H1 (cell line): ENCODE measurements at regions not wholly inside any gene's neighbourhood (a gene's known extent, or its start where the extent isn't known, plus 50 kb on each side); places are given as distances from the start of the nearest gene placed in this dataset.

ENCODE experiments used
- CTCF ChIA-PET: fragments of 300-600 bp; sonication (Branson Sonifier 250); formaldehyde crosslinking; loops from one replicate; lab custom pipeline; 2021; ENCODE audit not compliant: partially characterized antibody; lab: Charles Lee
- POLR2A ChIA-PET: fragments of 300-600 bp; sonication (Branson Sonifier 250); formaldehyde crosslinking; loops from one replicate; lab custom pipeline; 2021; ENCODE audit warnings: inconsistent platforms; ENCODE audit not compliant: partially characterized antibody; lab: Charles Lee
- DNase-seq, 2 experiments: peaks; one replicate each; pipeline versions ENCODE4 v3.0.0 to v3.0.0-alpha.2; 2010 to 2022; ENCODE audit warnings: low spot score in 2 of 2, low read depth in 1 of 2, mixed read lengths in 1 of 2
- FAIRE-seq: peaks from 2 replicates; lab custom pipeline; 2011; peaks lifted over from hg19 to GRCh38; lab: Jason Lieb, UNC
- H2AFZ ChIP-seq: 2 replicates; pipeline ENCODE4 v1.8.1; 2012; ENCODE audit warnings: low read length, inconsistent platforms
- H2AK5ac ChIP-seq: 2 replicates; pipeline ENCODE4 v1.6.1; 2013; ENCODE audit warnings: low read depth, low read length
- H2BK120ac ChIP-seq: replicated peaks from 2 replicates; pipeline ENCODE3; 2013; ENCODE audit warnings: low read depth, low read length, inconsistent platforms
- H2BK12ac ChIP-seq: 2 replicates; pipeline ENCODE4 v1.6.1; 2013; ENCODE audit warnings: low read depth, low read length
- H2BK15ac ChIP-seq: 2 replicates; pipeline ENCODE4 v1.6.1; 2013; ENCODE audit warnings: low read length
- H2BK20ac ChIP-seq: 2 replicates; pipeline ENCODE4 v1.6.1; 2013; ENCODE audit warnings: low read length
- H2BK5ac ChIP-seq: 2 replicates; pipeline ENCODE4 v1.6.1; 2013; ENCODE audit warnings: low read depth, low read length
- H3K14ac ChIP-seq: 2 replicates; pipeline ENCODE4 v1.6.1; 2013; ENCODE audit warnings: inconsistent platforms; ENCODE audit not compliant: insufficient read length
- H3K18ac ChIP-seq: 2 replicates; pipeline ENCODE4 v1.6.1; 2013; ENCODE audit warnings: low read length; ENCODE audit errors: extremely low read depth
- H3K23ac ChIP-seq: 2 replicates; pipeline ENCODE4 v1.6.1; 2013; ENCODE audit warnings: inconsistent platforms; ENCODE audit not compliant: insufficient read length
- H3K23me2 ChIP-seq: 2 replicates; pipeline ENCODE4 v1.6.1; 2013; ENCODE audit warnings: low read depth, low read length
- H3K27ac ChIP-seq: 2 replicates; pipeline ENCODE4 v1.6.1; 2011; ENCODE audit warnings: low read depth, low read length, inconsistent platforms
- H3K27me3 ChIP-seq, 4 experiments: replicated peaks in 1 of 4; 1 replicate in 1 of 4; 2 replicates in 3 of 4; pipeline versions ENCODE4 v1.6.1 to v1.8.1; 2011 to 2013; ENCODE audit warnings: low read length in 3 of 4, mild to moderate bottlenecking in 3 of 4, inconsistent platforms in 2 of 4, mixed read lengths in 2 of 4, moderate library complexity in 1 of 4; ENCODE audit not compliant: control insufficient read depth in 3 of 4, insufficient read depth in 3 of 4; ENCODE audit errors: extremely low read depth in 1 of 4
- H3K36me3 ChIP-seq, 4 experiments: 2 replicates each; pipeline versions ENCODE4 v1.6.1 to v1.8.1; 2011 to 2013; ENCODE audit warnings: mild to moderate bottlenecking in 4 of 4, low read length in 3 of 4, moderate library complexity in 2 of 4, control low read depth in 1 of 4, inconsistent platforms in 1 of 4; ENCODE audit not compliant: insufficient read depth in 4 of 4, control insufficient read depth in 2 of 4
- H3K4ac ChIP-seq: replicated peaks from 2 replicates; pipeline ENCODE3; 2013; ENCODE audit warnings: low read length, low read depth, mixed read lengths, inconsistent platforms; ENCODE audit not compliant: insufficient read length
- H3K4me1 ChIP-seq, 4 experiments: replicated peaks in 1 of 4; 1 replicate in 1 of 4; 2 replicates in 3 of 4; pipeline versions ENCODE4 v1.6.1 to v1.8.1; 2011 to 2013; ENCODE audit warnings: low read length in 3 of 4, inconsistent platforms in 2 of 4, mixed read lengths in 1 of 4; ENCODE audit not compliant: insufficient read depth in 4 of 4, control insufficient read depth in 3 of 4
- H3K4me2 ChIP-seq, 2 experiments: 2 replicates each; pipeline versions ENCODE4 v1.6.1 to v1.8.1; 2011 to 2013; ENCODE audit warnings: low read depth in 2 of 2, low read length in 2 of 2, control low read depth in 1 of 2, inconsistent platforms in 1 of 2, mild to moderate bottlenecking in 1 of 2; ENCODE audit not compliant: insufficient read depth in 1 of 2
- H3K4me3 ChIP-seq, 4 experiments: fragments of 200-600, 300-600 bp in 1 of 4; sonication (generic), shearing (Covaris generic), sonication (Bioruptor Twin) in 1 of 4; 2 replicates each; pipeline versions ENCODE4 v1.5.1 to v1.8.1; 2011 to 2016; ENCODE audit warnings: low read length in 4 of 4, low read depth in 3 of 4, control low read depth in 2 of 4, inconsistent platforms in 2 of 4, mild to moderate bottlenecking in 2 of 4, mixed read lengths in 1 of 4, moderate library complexity in 1 of 4; ENCODE audit not compliant: insufficient read depth in 2 of 4; ENCODE audit errors: extremely low read depth in 1 of 4
- H3K56ac ChIP-seq: replicated peaks from 2 replicates; pipeline ENCODE3; 2013; ENCODE audit warnings: low read depth, mild to moderate bottlenecking, mixed read lengths, low read length, inconsistent platforms; ENCODE audit not compliant: insufficient read length
- H3K79me1 ChIP-seq: 2 replicates; pipeline ENCODE4 v1.6.1; 2013; ENCODE audit warnings: low read depth, low read length, control low read depth
- H3K79me2 ChIP-seq, 2 experiments: 2 replicates each; pipeline versions ENCODE4 v1.6.1 to v1.8.1; 2012 to 2013; ENCODE audit warnings: low read length in 2 of 2, mild to moderate bottlenecking in 2 of 2, inconsistent platforms in 1 of 2; ENCODE audit not compliant: insufficient read depth in 2 of 2, control insufficient read depth in 1 of 2
- H3K9ac ChIP-seq, 4 experiments: replicated peaks in 1 of 4; 1 replicate in 1 of 4; 2 replicates in 3 of 4; pipeline versions ENCODE4 v1.6.1 to v1.8.1; 2011 to 2013; ENCODE audit warnings: low read depth in 3 of 4, low read length in 3 of 4, control low read depth in 2 of 4, mild to moderate bottlenecking in 2 of 4, moderate library complexity in 2 of 4, inconsistent platforms in 1 of 4; ENCODE audit errors: extremely low read depth in 1 of 4
- H3K9me3 ChIP-seq, 2 experiments: 2 replicates each; pipeline versions ENCODE4 v1.6.1 to v1.8.1; 2012 to 2013; ENCODE audit warnings: mild to moderate bottlenecking in 2 of 2, moderate library complexity in 2 of 2, control low read depth in 1 of 2, inconsistent platforms in 1 of 2, low read depth in 1 of 2, low read length in 1 of 2, mixed read lengths in 1 of 2; ENCODE audit not compliant: insufficient read depth in 2 of 2
- H4K20me1 ChIP-seq, 2 experiments: replicated peaks in 1 of 2; 2 replicates each; pipeline versions ENCODE3 to v1.8.1; 2011 to 2013; ENCODE audit warnings: inconsistent platforms in 2 of 2, low read length in 2 of 2, mild to moderate bottlenecking in 1 of 2; ENCODE audit not compliant: insufficient read depth in 2 of 2, control insufficient read depth in 1 of 2
- H4K5ac ChIP-seq: 2 replicates; pipeline ENCODE4 v1.6.1; 2013; ENCODE audit warnings: low read length, low read depth, mixed read lengths, inconsistent platforms; ENCODE audit not compliant: insufficient read length
- H4K8ac ChIP-seq: 2 replicates; pipeline ENCODE4 v1.8.0; 2013; ENCODE audit warnings: mild to moderate bottlenecking, moderate library complexity, low read length, inconsistent platforms; ENCODE audit not compliant: insufficient read depth; ENCODE audit errors: extremely low read depth
- H4K91ac ChIP-seq: replicated peaks from 2 replicates; pipeline ENCODE3; 2013; ENCODE audit warnings: low read length, mixed read lengths, inconsistent platforms; ENCODE audit not compliant: insufficient read length
- CREB1 ChIP-seq: IDR thresholded peaks from 2 replicates; pipeline ENCODE4 v1.6.1; 2012; ENCODE audit warnings: inconsistent platforms
- KDM5A ChIP-seq: fragments of 200-600 bp; IDR thresholded peaks from 2 replicates; pipeline ENCODE4 v1.7.1; 2012; ENCODE audit warnings: mild to moderate bottlenecking, low read length, inconsistent platforms, mixed read lengths
- POLR2A ChIP-seq, 2 experiments: IDR thresholded peaks; 1 replicate in 1 of 2; 2 replicates in 1 of 2; pipeline ENCODE4 v1.6.1; 2011; ENCODE audit warnings: low read depth in 2 of 2, low read length in 2 of 2, mild to moderate bottlenecking in 2 of 2; ENCODE audit errors: control extremely low read depth in 1 of 2
- WGBS, 2 experiments: shearing (Covaris generic) in 1 of 2; methylation state at CpG; one replicate each; pipeline versions ENCODE4 v1.1.6 to v1.1.7; 2013 to 2015; ENCODE audit warnings: low lambda C conversion rate in 2 of 2, mixed read lengths in 2 of 2, inconsistent platforms in 1 of 2, low coverage in 1 of 2, missing lambda C conversion rate in 1 of 2; ENCODE audit not compliant: insufficient replicate concordance in 2 of 2, insufficient coverage in 1 of 2, insufficient read length in 1 of 2; ENCODE audit errors: extremely low coverage in 1 of 2, missing lambda C conversion rate in 1 of 2; 5-methylcytosine and 5-hydroxymethylcytosine counted together

- peaks cover 2% of the 10 kb centered on the region; the same call in 1 of the 2 replicates for H3K23me2 ChIP-seq
- H3K18ac ChIP-seq = no peak overlapping the region
- H3K79me1 ChIP-seq = no peaks in the 10 kb centered on the region; the same call in 1 of the 2 replicates
- H4K8ac ChIP-seq = no peak overlapping the region
- H3K4me1 ChIP-seq = no peaks in the 10 kb centered on the region; a peak in 1 of 7 replicates
- no peak overlapping the region for H2BK5ac ChIP-seq
- no peaks in the 10 kb centered on the region for H4K20me1 ChIP-seq
- H3K4me2 ChIP-seq = no peak overlapping the region
- no peak for DNase-seq
- FAIRE-seq = no peak
- H2BK20ac ChIP-seq = no peak overlapping the region
- H3K79me2 ChIP-seq = no peaks in the 10 kb centered on the region
- POLR2A ChIA-PET = no interaction called here
- H3K27ac ChIP-seq = no peak overlapping the region
- no peak overlapping the region for H2AK5ac ChIP-seq
- H3K9me3 ChIP-seq = no peaks in the 10 kb centered on the region
- WGBS, 2 experiments = 59% methylated on average over 4 of the region's 4 CpGs; no CpG with 5 or more reads in 1 of the 2 experiments
- H2BK15ac ChIP-seq = no peak overlapping the region
- no peak overlapping the region for H3K4ac ChIP-seq
- TF ChIP-seq POLR2A (IDR thresholded peaks at IDR 0.05; ENCODE audit: control extremely low read depth in 1 of 2, low read depth in 2 of 2, low read length in 2 of 2) (no peak), CREB1 (no peak), KDM5A (no peak)
- H3K36me3 ChIP-seq = no peaks in the 10 kb centered on the region
- H4K91ac ChIP-seq = no peak overlapping the region
- H3K56ac ChIP-seq = no peak overlapping the region
- H2AFZ ChIP-seq = no peak overlapping the region
- no peak overlapping the region for H3K14ac ChIP-seq
- CTCF ChIA-PET = interaction anchor here (1.2 kb wide), 1 partner anchor 46 kb away, joined by 3 read pairs; no protein-coding TSS in a partner anchor
- H2BK12ac ChIP-seq = no peak overlapping the region
- no peak overlapping the region for H4K5ac ChIP-seq
- no peak overlapping the region for H3K9ac ChIP-seq
- H3K27me3 ChIP-seq = no peaks in the 10 kb centered on the region; a peak in 1 of 7 replicates
- no peak overlapping the region for H3K4me3 ChIP-seq
- H2BK120ac ChIP-seq = no peak overlapping the region
- no peak overlapping the region for H3K23ac ChIP-seq
Observed at GRCh38 chr1:30186586-30186985, 536.8 kb downstream of the MATN1 start.
